ENCODE measurements at regions not wholly inside any gene's neighbourhood (a gene's known extent, or its start where the extent isn't known, plus 50 kb on each side); places are given as distances from the start of the nearest gene placed in this dataset.
"Not testable (repeated sequence)": the region's sequence is repeated elsewhere in the genome, so short reads cannot be mapped to it uniquely, and the experiment has no call there.

DNA sequence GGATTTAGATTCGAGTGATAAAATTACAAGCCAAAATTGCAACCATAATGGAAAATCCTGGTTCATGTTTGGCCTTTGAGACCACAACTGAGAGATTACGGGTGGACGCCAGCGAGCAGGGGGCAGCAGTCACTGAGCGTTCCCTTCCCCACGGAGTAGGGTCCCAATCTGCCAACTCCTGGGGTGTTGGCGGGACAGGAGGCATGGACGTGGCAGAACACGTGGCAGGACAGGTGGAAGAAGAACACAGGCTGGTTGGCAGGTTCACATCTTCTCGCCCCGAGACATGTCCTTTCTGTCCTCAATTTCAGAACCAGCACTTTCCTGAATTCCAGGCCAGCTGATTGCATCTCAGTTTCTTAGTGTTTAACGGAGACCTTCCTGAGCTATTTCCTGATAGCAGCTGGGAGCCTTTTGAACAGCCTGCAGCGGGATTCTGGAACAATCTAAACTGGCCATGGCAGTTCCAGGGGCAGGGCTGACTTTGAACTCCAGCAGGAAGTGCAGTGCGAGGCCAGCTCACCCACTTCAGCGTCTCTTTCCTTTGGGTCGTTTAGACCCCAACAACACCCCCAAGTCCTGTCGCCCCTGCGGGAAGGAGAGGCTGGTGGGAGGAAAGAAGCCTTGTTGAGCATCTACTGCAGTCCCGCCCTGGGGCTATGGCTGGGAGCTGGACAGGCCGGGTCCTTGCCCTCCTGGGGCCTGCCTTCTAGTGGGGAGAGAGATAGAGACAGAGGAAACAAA, 159.1 kb upstream of the FOXF1 start:
- no peaks in the 10 kb centered on the region for H3K36me3 ChIP-seq
- intact Hi-C loops (cut with DNase I; ENCODE audit: low total_unique reads): no loop called here
- H3K27me3 ChIP-seq: peaks cover 3 to 86% of the 10 kb centered on the region in 2 donors
- H3K27ac ChIP-seq: no peak overlapping the region
- no peaks in the 10 kb centered on the region for H3K4me1 ChIP-seq
- TF ChIP-seq, protein P1, sequence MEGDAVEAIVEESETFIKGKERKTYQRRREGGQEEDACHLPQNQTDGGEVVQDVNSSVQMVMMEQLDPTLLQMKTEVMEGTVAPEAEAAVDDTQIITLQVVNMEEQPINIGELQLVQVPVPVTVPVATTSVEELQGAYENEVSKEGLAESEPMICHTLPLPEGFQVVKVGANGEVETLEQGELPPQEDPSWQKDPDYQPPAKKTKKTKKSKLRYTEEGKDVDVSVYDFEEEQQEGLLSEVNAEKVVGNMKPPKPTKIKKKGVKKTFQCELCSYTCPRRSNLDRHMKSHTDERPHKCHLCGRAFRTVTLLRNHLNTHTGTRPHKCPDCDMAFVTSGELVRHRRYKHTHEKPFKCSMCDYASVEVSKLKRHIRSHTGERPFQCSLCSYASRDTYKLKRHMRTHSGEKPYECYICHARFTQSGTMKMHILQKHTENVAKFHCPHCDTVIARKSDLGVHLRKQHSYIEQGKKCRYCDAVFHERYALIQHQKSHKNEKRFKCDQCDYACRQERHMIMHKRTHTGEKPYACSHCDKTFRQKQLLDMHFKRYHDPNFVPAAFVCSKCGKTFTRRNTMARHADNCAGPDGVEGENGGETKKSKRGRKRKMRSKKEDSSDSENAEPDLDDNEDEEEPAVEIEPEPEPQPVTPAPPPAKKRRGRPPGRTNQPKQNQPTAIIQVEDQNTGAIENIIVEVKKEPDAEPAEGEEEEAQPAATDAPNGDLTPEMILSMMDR (IDR thresholded peaks at IDR 0.05): no peak
- H3K9me3 ChIP-seq: peaks cover 0 to 10% (median 5%) of the 10 kb centered on the region in 3 donors
- DNase-seq: no peak
- no peak overlapping the region for H3K4me3 ChIP-seq

DNA sequence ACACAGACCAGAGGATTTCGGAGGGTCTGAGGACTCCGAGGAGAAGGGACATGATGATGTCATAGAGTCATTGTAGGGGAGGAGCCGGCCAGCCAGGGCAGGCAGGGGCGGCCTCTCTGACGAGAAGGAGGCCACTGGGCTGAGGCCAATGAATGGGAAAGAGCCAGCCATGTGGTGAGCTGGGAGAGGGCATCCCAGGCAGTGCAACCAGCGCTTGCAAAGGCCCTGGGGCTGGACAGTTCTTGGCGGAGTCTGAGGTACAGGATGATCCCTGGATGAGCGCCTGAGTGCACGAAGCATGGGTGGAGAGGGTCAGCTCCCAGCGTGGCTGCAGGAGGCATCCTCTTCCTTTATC, 158.6 kb upstream of the FOXF1 start:
- Histone ChIP-seq H3K9me3 (peaks cover 0 to 13% (median 9%) of the 10 kb centered on the region in 3 donors), H3K27me3 (peaks cover 3 to 91% of the 10 kb centered on the region in 2 donors)
- intact Hi-C loops (cut with DNase I; ENCODE audit: low total_unique reads); DNase-seq; H3K27ac ChIP-seq; H3K4me1 ChIP-seq; H3K36me3 ChIP-seq; H3K4me3 ChIP-seq: not testable (repeated sequence)

DNA sequence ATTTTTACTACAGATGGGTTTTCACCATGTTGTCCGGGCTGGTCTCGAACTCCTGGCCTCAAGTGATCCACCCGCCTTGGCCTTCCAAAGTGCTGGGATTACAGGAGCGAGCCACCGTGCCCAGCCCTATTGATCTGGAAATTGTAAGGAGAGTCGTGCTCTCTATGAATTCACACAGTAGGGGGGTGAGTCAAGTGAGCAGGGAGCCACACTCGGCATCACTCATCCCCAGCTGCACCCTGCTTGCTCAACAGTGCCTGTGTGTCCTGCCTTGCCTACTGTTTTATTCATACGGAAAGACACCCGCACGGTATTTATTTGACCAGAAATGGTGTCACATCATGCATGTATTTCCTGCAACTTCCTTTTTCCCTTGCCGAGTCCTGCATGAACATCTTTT, 157.2 kb upstream of the FOXF1 start:
- no peak for DNase-seq
- Histone ChIP-seq H3K27ac (no peak overlapping the region), H3K4me3 (no peak overlapping the region), H3K27me3 (peaks cover 3 to 93% of the 10 kb centered on the region in 2 donors), H3K9me3 (peaks cover 0 to 13% (median 9%) of the 10 kb centered on the region in 3 donors), H3K4me1 (no peaks in the 10 kb centered on the region), H3K36me3 (no peaks in the 10 kb centered on the region)
- TF ChIP-seq, protein P1 (IDR thresholded peaks at IDR 0.05): no peak
- intact Hi-C loops (cut with DNase I; ENCODE audit: low total_unique reads): no loop called here

DNA sequence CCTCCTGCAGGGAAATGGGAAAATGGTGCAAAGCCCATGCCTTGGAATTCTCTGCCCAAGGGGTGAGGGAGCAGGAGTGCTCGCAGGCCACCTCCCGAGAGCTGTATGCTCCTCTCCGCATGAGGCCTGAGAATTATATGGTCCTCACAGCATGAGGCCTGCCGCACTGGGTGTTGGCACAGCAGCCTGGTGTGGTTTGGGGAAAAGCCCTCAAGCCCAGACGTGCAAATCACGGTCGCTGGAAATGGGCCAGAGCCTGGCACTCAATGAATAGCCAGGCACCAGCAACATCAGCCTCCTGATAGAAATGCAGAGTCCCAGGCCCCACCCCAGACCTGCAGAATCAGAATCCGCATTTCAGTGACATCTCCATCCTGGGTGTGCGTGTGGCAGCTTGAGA, 156.4 kb upstream of the FOXF1 start:
- peaks cover 0 to 13% (median 9%) of the 10 kb centered on the region in 3 donors for H3K9me3 ChIP-seq
- no peak for DNase-seq

DNA sequence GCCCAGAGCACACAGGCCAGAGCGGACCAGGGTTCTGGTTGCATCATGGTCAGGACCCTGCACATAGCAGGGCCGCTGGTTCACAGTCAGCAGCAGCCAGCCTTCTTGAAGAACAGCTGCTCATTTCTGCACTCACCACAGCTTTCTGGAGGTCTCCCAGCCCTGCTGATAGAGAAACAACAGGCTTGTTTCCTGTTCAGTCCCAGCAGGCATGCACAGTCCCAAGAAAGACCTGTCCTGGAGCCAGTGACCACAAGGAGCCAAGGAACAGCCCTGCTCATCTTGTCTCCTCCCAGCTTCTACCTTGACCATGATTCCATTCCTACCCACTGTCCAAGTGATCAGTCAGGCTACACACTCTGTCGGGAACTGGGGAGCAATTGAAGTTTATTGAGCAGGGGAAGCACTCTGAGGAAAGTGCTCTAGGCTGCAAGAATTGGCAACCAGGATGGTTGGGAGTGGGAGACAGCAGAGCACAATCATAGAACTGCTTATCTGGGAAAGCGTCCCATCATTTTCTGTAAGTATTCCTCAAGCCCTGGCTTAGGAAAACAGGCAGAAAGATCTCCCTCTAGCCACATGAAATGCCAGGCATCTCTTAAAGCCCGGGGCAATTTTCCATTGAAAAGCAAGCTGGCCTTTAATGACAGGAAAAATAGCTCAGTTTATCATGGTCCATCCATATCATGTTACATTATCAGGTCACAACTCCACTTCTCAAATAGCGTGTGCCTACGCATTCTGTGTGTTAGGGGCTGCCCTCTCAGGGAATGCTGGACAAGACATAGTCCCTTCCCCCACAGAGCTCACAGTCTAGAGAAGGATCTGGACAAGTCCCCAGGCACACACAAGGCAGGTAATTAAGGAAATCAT, 155.4 kb upstream of the FOXF1 start:
- peaks cover 0 to 13% (median 9%) of the 10 kb centered on the region in 3 donors for H3K9me3 ChIP-seq
- H3K27me3 ChIP-seq: peaks cover 3 to 93% of the 10 kb centered on the region in 2 donors
- no peak overlapping the region for H3K27ac ChIP-seq
- H3K4me3 ChIP-seq: no peak overlapping the region
- H3K4me1 ChIP-seq: no peaks in the 10 kb centered on the region
- no peaks in the 10 kb centered on the region for H3K36me3 ChIP-seq
- DNase-seq: no peak
- intact Hi-C loops (cut with DNase I; ENCODE audit: low total_unique reads): no loop called here
- TF ChIP-seq, protein P1 (IDR thresholded peaks at IDR 0.05): no peak

More for the DNA sequence above, 156.4 kb upstream of the FOXF1 start:
- Histone ChIP-seq H3K27ac (no peak overlapping the region), H3K36me3 (no peaks in the 10 kb centered on the region), H3K27me3 (peaks cover 3 to 93% of the 10 kb centered on the region in 2 donors), H3K4me1 (no peaks in the 10 kb centered on the region), H3K4me3 (no peak overlapping the region)
- TF ChIP-seq, protein P1 (IDR thresholded peaks at IDR 0.05): no peak
- intact Hi-C loops (cut with DNase I; ENCODE audit: low total_unique reads): no loop called here

DNA sequence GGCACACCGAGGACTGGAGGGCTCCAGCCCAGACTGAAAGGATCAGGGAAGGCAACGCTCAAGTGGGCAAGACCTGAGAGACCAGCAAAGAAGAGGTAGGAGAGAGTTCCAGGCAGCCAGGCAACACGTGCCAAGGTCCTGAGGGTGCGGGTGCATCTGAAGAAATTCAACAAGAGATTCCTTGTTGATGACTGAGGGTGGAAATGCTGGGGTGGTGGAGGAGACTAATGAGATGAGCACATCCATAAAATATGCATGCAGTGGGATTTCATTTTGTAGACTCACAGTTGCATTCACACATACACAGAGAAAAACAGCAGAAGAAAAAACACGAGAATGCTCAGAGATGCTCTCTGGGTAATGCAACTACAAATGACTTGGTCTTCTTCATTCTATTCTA, 154.8 kb upstream of the FOXF1 start:
- TF ChIP-seq, protein P1 (IDR thresholded peaks at IDR 0.05): no peak
- H3K27me3 ChIP-seq: peaks cover 3 to 93% of the 10 kb centered on the region in 2 donors

More for the DNA sequence above, 154.8 kb upstream of the FOXF1 start:
- Histone ChIP-seq H3K4me1 (no peaks in the 10 kb centered on the region), H3K4me3 (no peak overlapping the region), H3K36me3 (no peaks in the 10 kb centered on the region), H3K9me3 (peaks cover 0 to 13% (median 9%) of the 10 kb centered on the region in 3 donors), H3K27ac (no peak overlapping the region)
- DNase-seq: no peak
- intact Hi-C loops (cut with DNase I; ENCODE audit: low total_unique reads): no loop called here
